ENCODE measurements at regions not wholly inside any gene's neighbourhood (a gene's known extent, or its start where the extent isn't known, plus 50 kb on each side); places are given as distances from the start of the nearest gene placed in this dataset.

- DNase-seq (ENCODE audit: low read depth): no peak
These were observed 660.7 kb downstream of the GALR1 start for GRCh38 chr18:77910347-77910746.

DNA sequence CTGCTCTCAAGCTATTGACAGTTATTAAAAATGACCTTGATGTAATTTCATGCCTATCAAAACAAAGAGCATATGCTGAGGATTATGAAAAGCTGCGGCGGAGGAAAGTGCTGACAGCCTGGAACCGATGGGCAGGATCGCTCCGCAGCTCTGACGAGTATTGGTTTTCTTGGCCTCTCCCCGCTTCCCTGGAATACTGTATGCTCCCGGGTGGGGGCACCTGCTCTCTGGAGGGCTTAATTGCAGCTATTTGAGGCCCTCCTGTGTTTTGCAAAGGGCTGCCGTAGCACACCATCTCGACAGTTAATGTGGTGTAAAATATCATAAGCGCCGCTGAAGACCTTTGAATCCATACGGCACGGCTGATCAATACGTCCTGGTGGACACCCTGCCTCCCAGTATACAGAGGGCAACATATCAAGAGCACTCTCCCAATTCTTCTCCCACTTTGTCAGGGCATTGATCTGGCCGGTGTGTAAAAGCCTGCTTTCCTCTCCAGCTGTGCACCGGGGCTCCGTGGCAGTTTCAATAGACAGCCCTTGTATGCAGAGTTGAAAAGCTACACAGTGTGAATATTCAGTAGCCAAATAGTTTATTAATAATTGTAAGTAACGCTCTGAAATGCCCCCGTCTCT, 662.4 kb downstream of the GALR1 start:
- no peak for DNase-seq (ENCODE audit: low read depth)

GRCh38 chr18:77918730-77919129, 669.1 kb downstream of the GALR1 start:
- no peak for DNase-seq (ENCODE audit: low read depth)

- no peak for DNase-seq (ENCODE audit: low read depth)
These were observed 670.3 kb downstream of the GALR1 start for GRCh38 chr18:77919923-77920322.

DNA sequence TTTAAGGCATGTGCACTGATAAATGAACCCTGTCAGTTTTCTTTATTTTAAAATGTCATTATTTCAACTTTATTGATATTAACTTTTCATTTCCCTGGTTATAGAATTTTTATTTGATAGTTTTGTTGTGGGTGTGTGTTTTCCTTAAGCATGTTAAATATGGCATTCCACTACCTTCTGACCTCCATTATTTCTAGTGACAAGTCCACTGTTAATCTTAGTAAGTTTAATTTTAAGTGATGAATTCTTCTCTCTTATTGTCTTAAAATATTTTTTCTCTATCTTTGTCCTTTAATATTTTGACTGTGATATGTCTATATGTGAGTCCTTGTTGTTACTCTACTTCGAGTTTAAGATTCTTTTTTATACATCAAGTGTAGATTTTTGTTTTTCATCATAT, 685.7 kb downstream of the GALR1 start:
- DNase-seq (ENCODE audit: low read depth): no peak

DNA sequence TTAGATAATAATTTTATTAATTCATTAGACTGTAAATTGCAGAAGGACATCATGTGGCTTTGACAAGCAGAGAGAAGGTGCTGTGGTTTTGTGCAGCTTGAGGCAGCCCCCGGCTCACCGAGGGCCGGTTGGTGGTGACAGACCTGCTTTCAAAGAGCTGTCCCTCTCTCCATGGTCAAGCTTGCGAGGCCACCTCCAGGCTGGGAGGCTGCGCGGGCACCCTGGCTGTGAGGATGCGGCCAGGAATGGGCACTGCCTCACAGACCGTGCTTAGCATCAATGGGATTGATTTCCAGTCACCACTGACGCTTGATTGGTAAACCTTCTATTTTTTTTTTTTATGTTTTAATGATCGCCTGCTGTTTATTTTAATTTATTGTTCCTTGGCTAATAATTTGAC, 690.9 kb downstream of the GALR1 start:
- DNase-seq (ENCODE audit: low read depth): no peak

DNA sequence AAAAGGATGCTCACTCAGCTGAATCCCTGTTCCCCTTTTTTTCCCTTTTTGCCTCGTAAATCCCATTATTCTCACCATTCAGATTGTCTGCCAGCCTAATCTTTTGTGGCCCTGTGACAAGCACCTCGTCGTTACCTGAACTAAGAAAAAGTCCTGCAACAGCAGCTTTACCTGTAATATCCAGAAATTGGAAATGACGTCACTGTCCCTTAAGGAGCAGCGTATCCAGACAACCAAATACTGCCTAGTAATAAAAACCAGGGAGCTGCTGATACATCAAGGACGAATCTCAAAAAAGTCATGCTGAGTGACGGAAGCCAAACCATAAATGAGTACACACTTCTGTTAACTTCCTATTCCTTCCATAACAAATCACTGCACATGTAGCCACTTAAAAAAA, 694.9 kb downstream of the GALR1 start:
- no peak for DNase-seq (ENCODE audit: low read depth)

- no peak for DNase-seq (ENCODE audit: low read depth)
These were observed 698.9 kb downstream of the GALR1 start for GRCh38 chr18:77948567-77948966.

DNA sequence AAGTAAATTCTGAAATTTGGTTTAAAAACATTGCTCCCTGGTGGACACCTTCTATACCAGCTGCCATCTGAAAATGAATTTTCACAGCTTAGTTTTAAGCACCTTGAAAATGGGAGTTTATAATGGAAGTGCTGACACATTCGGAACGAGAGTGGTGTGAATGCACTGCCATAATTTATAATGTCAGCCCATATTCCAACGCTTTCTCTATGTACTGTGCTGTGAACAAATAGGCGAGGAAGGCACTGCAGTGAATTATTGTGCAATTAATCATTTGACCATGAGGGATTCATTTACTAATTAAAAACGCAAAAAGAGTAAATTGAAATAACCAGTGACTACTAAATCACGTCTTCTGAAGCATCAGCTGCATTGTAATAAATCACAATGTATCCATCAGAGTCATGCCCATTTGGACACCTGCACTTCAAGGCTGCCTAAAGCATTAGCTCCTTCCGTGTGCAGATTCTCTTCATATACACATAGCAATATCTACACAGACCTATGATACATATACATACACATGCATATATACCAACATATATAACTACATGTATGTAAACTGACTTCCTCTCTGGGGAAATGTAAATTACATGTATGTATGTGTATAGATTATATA, 699.8 kb downstream of the GALR1 start:
- DNase-seq (ENCODE audit: low read depth): no peak

DNA sequence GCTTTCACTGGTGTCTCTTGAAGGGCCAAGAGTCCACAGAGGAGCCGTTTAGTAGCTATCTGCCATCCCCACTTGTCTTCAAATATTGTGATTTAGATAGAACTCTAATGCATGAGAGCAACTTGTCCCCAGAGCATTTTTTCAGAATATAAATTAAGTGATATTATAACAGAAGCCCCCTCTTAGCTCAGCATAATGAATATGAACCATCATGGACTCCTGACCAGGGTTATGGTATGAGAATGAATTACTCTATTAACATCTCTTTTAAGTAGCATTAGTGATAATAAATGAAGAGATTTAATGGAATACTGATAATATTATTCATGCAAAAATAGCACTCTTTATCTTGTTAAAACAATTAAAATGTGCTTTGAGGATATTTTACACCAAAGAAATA, 709.6 kb downstream of the GALR1 start:
- no peak for DNase-seq (ENCODE audit: low read depth)

DNA sequence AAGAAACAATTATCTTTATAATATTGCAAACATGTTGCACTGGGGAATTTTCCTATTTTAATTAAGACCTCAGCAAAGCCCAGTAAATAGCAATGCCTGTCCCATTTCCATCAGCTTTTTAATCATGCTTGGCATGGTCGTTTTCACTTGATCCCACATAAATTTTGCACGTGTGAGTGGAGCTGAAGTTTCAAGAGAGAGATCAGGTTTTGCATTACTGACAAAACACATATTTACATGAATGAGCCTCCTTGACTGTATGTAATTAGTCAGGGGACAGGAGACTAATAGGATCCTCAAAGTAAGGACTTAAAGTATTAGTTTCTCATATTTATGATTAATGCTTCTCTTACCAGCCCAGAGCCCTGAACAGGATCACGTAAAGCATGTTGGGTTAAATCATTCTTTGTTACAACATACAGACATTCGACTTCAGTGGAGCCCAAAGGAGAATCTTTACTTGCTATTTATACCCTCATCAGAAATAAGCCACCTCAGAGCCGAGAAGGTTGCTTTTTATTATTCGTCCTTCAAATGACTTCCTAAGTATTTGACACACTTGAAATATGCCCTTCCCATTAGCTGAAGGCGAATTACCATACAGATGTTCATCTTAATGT, 711.3 kb downstream of the GALR1 start:
- no peak for DNase-seq (ENCODE audit: low read depth)

DNA sequence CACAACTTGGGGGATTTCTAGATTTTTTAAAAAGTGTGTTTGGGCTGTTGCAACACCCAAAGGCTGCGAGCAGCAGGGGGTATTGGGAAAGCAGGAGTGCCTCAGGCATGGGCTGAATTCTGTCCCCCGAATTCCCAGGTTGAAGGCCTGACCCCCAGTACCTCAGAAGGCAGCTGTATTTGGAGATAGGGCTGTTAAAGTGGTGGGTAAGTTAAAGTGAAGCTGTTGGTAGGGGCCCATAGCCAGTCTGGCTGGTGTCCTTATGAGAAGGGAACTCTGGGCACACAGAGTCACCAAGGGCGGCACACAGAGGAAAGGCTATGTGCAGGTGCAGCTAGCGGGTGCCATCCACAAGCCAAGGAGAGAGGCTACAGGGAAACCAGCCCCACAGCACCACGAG, 717.4 kb downstream of the GALR1 start:
- no peak for DNase-seq (ENCODE audit: low read depth)

GRCh38 chr18:77967791-77968190, 718.1 kb downstream of the GALR1 start:
- no peak for DNase-seq (ENCODE audit: low read depth)

DNA sequence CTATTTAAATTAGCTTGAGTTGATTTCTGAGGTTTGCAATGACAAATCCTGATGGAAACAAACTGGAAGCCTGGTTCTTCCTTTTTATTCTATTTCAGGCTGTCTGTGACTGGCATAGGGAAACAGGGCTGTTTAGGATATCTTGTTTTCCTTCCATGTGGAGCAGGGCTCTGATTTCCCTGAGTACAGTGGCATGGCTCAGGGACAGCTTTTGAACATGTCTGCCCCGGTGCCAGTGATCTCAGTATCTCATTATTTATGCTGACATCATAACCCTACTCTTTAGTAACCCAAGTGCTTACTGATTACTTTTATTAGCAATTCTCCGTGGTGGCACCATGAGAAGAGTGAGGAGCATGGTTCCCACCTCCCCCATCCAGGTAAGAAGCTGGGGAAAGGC, 720.3 kb downstream of the GALR1 start:
- DNase-seq (ENCODE audit: low read depth): no peak

DNA sequence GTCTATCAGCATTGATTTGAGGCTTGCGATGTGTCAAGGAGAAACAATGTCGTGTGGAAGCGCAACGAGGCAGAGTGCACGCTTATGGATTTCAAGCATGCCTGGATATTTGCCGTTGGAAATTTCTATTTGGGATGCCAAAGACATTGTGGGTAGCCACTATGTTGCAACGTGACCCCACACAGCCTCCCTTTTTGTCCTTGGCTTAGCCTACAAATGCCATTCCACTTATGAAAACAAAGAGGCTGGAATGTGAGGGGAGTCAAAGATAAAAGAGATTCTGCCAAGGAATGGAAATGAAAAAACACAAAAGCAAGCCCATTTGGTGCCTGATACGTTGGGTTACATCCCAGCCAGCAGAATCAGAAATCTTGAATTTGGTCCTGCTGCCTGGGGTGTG, 721.2 kb downstream of the GALR1 start:
- DNase-seq (ENCODE audit: low read depth): no peak

- DNase-seq (ENCODE audit: low read depth): no peak
These were observed 724.1 kb downstream of the GALR1 start for GRCh38 chr18:77973745-77974144.

- DNase-seq (ENCODE audit: low read depth): no peak
These were observed 724.7 kb downstream of the GALR1 start for GRCh38 chr18:77974329-77974728.

- no peak for DNase-seq (ENCODE audit: low read depth)
These were observed 727.7 kb downstream of the GALR1 start for GRCh38 chr18:77977331-77977730.

- no peak for DNase-seq (ENCODE audit: low read depth)
These were observed 730.6 kb downstream of the GALR1 start for GRCh38 chr18:77980275-77980674.

- DNase-seq (ENCODE audit: low read depth): no peak
These were observed 732.2 kb downstream of the GALR1 start for GRCh38 chr18:77981874-77982273.

GRCh38 chr18:77983270-77983669, 733.6 kb downstream of the GALR1 start:
- DNase-seq (ENCODE audit: low read depth): no peak

DNA sequence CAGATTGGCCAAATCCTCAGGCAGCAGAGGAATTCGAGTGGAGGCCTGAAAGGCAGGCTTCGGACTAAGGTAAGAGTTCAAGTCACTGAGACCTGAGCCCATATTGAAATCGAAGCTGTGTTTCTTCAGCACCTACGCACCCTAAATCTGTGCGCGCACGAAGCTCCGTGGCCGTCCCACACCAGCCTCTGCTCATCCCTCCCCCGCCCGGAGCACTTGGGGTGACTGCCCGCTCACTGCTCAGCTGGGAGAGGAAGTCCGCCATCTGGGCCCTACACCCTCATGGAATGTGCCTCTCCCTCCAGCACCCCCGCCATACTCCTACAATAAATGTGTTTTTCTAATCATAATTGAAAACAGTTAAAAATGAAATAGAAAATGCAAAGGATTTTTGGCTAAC, 734.5 kb downstream of the GALR1 start:
- no peak for DNase-seq (ENCODE audit: low read depth)

GRCh38 chr18:77984833-77985232, 735.2 kb downstream of the GALR1 start:
- no peak for DNase-seq (ENCODE audit: low read depth)
